Adrenal gland (tissue), 9 donors: ENCODE measurements at regions not wholly inside any gene's neighbourhood (a gene's known extent, or its start where the extent isn't known, plus 50 kb on each side); places are given as distances from the start of the nearest gene placed in this dataset.
"Not testable (repeated sequence)": the region's sequence is repeated elsewhere in the genome, so short reads cannot be mapped to it uniquely, and the experiment has no call there.

Experiments
- DNase-seq, 7 donors: peaks; one replicate each; pipeline ENCODE4 v3.0.0-alpha.2; 2019 to 2020
- H3K27ac ChIP-seq, 5 donors: fragments of 200-600 bp; sonication (generic) in 4 of 5; 1 replicate in 3 of 5; 2 replicates in 2 of 5; pipeline versions ENCODE4 v1.5.1 to v1.8.0; 2016 to 2020; ENCODE audit warnings: mild to moderate bottlenecking in 1 of 5
- H3K27me3 ChIP-seq: fragments of 200-600 bp; 2 replicates; pipeline ENCODE4 v1.8.0; 2021
- H3K36me3 ChIP-seq, 2 donors: fragments of 200-600 bp; replicated peaks in 1 of 2; 1 replicate in 1 of 2; 2 replicates in 1 of 2; pipeline versions ENCODE4 v1.5.1 to v1.8.0; 2018 to 2022
- H3K4me1 ChIP-seq, 2 donors: fragments of 200-600 bp; replicated peaks in 1 of 2; 1 replicate in 1 of 2; 2 replicates in 1 of 2; pipeline versions ENCODE4 v1.5.1 to v1.8.0; 2018 to 2021
- H3K4me3 ChIP-seq, 4 donors: fragments of 200-600 bp; sonication (generic) in 3 of 4; one replicate each; pipeline ENCODE4 v1.5.1; 2016 to 2018
- H3K9me3 ChIP-seq, 3 donors: fragments of 200-600 bp; sonication (generic) in 1 of 3; replicated peaks in 1 of 3; 1 replicate in 2 of 3; 2 replicates in 1 of 3; pipeline versions ENCODE4 v1.5.1 to v1.8.0; 2016 to 2021
- POLR2A ChIP-seq, 2 donors: fragments of 450-650 bp; IDR thresholded peaks; one replicate each; pipeline ENCODE4 v1.6.1; 2017; ENCODE audit warnings: antibody characterized with exemption in 2 of 2, mild to moderate bottlenecking in 2 of 2, moderate library complexity in 1 of 2
- WGBS, 4 donors: extraction: QIAGEN DNeasy Blood & Tissue Kit in 2 of 4; methylation state at CpG; one replicate each; pipeline versions ENCODE4 v1.1.5 to v1.1.7; 2013 to 2017; 5-methylcytosine and 5-hydroxymethylcytosine counted together
- intact Hi-C, 2 donors: fragments of 100-400 bp; cut with DNase I; formaldehyde crosslinking; loops; one replicate each; pipeline versions ENCODE4 v1.14.1 to v1.15.0; 2022 to 2023
- TF ChIP-seq, protein P1 (sequence below), 6 experiments: fragments of 450-650 bp in 4 of 6; fragments of 200-600 bp in 2 of 6; sonication (generic) in 1 of 6; IDR thresholded peaks; 1 replicate in 5 of 6; 2 replicates in 1 of 6; pipeline versions ENCODE4 v1.5.1 to v1.8.0; 2016 to 2021; ENCODE audit warnings: antibody characterized with exemption in 6 of 6, mild to moderate bottlenecking in 2 of 6, moderate library complexity in 1 of 6
- donor health status: healthy with polysubstance abuse.
- donor health status: Bipolar disorder and iron deficiency.
- donor health status: DM: yes; HTN: yes; CAD: no.
- donor health status: DM: no; HTN: no; CAD: no.
- donor health status: DM: no; HTN: no; CAD: no.

- 56 to 67% (median 63%) methylated on average over 4 of the region's 4 CpGs for WGBS, 4 donors
- Histone ChIP-seq H3K4me1 (no peaks in the 10 kb centered on the region), H3K4me3 (no peak overlapping the region), H3K27me3 (no peaks in the 10 kb centered on the region), H3K27ac (no peak overlapping the region), H3K9me3 (no peaks in the 10 kb centered on the region), H3K36me3 (no peaks in the 10 kb centered on the region)
- TF ChIP-seq, protein P1, sequence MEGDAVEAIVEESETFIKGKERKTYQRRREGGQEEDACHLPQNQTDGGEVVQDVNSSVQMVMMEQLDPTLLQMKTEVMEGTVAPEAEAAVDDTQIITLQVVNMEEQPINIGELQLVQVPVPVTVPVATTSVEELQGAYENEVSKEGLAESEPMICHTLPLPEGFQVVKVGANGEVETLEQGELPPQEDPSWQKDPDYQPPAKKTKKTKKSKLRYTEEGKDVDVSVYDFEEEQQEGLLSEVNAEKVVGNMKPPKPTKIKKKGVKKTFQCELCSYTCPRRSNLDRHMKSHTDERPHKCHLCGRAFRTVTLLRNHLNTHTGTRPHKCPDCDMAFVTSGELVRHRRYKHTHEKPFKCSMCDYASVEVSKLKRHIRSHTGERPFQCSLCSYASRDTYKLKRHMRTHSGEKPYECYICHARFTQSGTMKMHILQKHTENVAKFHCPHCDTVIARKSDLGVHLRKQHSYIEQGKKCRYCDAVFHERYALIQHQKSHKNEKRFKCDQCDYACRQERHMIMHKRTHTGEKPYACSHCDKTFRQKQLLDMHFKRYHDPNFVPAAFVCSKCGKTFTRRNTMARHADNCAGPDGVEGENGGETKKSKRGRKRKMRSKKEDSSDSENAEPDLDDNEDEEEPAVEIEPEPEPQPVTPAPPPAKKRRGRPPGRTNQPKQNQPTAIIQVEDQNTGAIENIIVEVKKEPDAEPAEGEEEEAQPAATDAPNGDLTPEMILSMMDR (IDR thresholded peaks at IDR 0.05), result no peak
- no peak for TF ChIP-seq POLR2A (IDR thresholded peaks at IDR 0.05)
- no peak for DNase-seq
- intact Hi-C loops, result no loop called here
Observed at GRCh38 chr5:25441810-25442209, 797.0 kb upstream of the CDH10 start.

- H3K36me3 ChIP-seq, result no peaks in the 10 kb centered on the region
- no peak for DNase-seq
- no peak for TF ChIP-seq POLR2A (IDR thresholded peaks at IDR 0.05)
- TF ChIP-seq, protein P1 (IDR thresholded peaks at IDR 0.05), result no peak
- H3K9me3 ChIP-seq, result no peaks in the 10 kb centered on the region
- intact Hi-C loops, result no loop called here
- no peak overlapping the region for H3K4me3 ChIP-seq
- no peak overlapping the region for H3K27ac ChIP-seq
- H3K4me1 ChIP-seq, result no peaks in the 10 kb centered on the region
- H3K27me3 ChIP-seq, result no peaks in the 10 kb centered on the region
- 68 to 78% (median 73%) methylated on average over 5 of the region's 5 CpGs for WGBS, 4 donors
Observed at GRCh38 chr5:25439025-25439424, 794.2 kb upstream of the CDH10 start.

GRCh38 chr5:25438375-25438774 lies 793.6 kb upstream of the CDH10 start:
- H3K36me3 ChIP-seq, intact Hi-C loops, H3K4me3 ChIP-seq, H3K9me3 ChIP-seq, H3K27ac ChIP-seq, DNase-seq, H3K27me3 ChIP-seq, H3K4me1 ChIP-seq: not testable (repeated sequence)
- WGBS, 4 donors, result 82 to 93% (median 87%) methylated on average over 6 of the region's 6 CpGs

DNA sequence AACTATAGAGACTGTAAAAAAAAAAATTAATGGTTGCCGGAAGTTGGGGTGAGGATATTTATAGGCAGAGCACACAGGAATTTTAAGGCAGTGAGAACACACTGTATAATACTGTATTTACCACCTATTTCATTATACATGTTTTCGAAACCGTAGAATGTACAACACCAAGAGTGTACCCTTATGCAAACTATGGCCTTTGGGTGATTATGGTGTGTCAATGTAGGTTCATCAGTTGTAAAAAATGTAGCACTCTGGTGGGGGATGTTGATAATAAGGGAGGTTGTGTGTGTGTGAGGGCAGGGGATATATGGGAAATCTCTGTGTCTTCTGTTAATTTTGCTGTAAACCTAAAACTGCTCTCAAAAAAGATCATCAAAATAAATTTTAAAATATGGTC lies 791.7 kb upstream of the CDH10 start:
- Histone ChIP-seq H3K9me3 (no peaks in the 10 kb centered on the region), H3K27me3 (no peaks in the 10 kb centered on the region), H3K4me3 (no peak overlapping the region), H3K4me1 (no peaks in the 10 kb centered on the region), H3K27ac (no peak overlapping the region), H3K36me3 (no peaks in the 10 kb centered on the region)
- intact Hi-C loops, result no loop called here
- WGBS, 4 donors, result 85 to 92% (median 87%) methylated on average over 3 of the region's 3 CpGs
- TF ChIP-seq POLR2A (IDR thresholded peaks at IDR 0.05), result no peak
- TF ChIP-seq, protein P1 (IDR thresholded peaks at IDR 0.05), result no peak
- no peak for DNase-seq

- Histone ChIP-seq H3K27ac (no peak overlapping the region), H3K27me3 (no peaks in the 10 kb centered on the region), H3K4me1 (no peaks in the 10 kb centered on the region), H3K9me3 (no peaks in the 10 kb centered on the region), H3K36me3 (no peaks in the 10 kb centered on the region), H3K4me3 (no peak overlapping the region)
- intact Hi-C loops, result no loop called here
- 64 to 80% (median 71%) methylated on average over 1 of the region's 1 CpG for WGBS, 4 donors
- TF ChIP-seq POLR2A (IDR thresholded peaks at IDR 0.05), result no peak
- TF ChIP-seq, protein P1 (IDR thresholded peaks at IDR 0.05), result no peak
- no peak for DNase-seq
Observed at GRCh38 chr5:25435882-25436281, 791.1 kb upstream of the CDH10 start.
